ENCODE measurements at regions not wholly inside any gene's neighbourhood (a gene's known extent, or its start where the extent isn't known, plus 50 kb on each side); places are given as distances from the start of the nearest gene placed in this dataset.

- no peak overlapping the region for H3K4me3 ChIP-seq (ENCODE audit: low read depth, low read length)
- no peaks in the 10 kb centered on the region for H3K36me3 ChIP-seq (ENCODE audit: control insufficient read depth, insufficient read depth, low read length)
- ChIA-PET CTCF (no interaction called here), POLR2A (no interaction called here)
- no peak for DNase-seq (ENCODE audit: low read depth)
- peaks cover 2% of the 10 kb centered on the region; the same call in 1 of the 2 replicates for H3K27me3 ChIP-seq (ENCODE audit: control insufficient read depth, insufficient read depth, low read length)
- TF ChIP-seq, protein P1, sequence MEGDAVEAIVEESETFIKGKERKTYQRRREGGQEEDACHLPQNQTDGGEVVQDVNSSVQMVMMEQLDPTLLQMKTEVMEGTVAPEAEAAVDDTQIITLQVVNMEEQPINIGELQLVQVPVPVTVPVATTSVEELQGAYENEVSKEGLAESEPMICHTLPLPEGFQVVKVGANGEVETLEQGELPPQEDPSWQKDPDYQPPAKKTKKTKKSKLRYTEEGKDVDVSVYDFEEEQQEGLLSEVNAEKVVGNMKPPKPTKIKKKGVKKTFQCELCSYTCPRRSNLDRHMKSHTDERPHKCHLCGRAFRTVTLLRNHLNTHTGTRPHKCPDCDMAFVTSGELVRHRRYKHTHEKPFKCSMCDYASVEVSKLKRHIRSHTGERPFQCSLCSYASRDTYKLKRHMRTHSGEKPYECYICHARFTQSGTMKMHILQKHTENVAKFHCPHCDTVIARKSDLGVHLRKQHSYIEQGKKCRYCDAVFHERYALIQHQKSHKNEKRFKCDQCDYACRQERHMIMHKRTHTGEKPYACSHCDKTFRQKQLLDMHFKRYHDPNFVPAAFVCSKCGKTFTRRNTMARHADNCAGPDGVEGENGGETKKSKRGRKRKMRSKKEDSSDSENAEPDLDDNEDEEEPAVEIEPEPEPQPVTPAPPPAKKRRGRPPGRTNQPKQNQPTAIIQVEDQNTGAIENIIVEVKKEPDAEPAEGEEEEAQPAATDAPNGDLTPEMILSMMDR (IDR thresholded peaks at IDR 0.05; ENCODE audit: insufficient read depth, low read depth, low read length) = no peak
These were observed 236.0 kb downstream of the RBFOX3 start for GRCh38 chr17:79374807-79375206.

- Histone ChIP-seq H3K4me3 (ENCODE audit: low read depth, low read length) (no peak overlapping the region), H3K36me3 (ENCODE audit: control insufficient read depth, insufficient read depth, low read length) (no peaks in the 10 kb centered on the region), H3K27me3 (ENCODE audit: control insufficient read depth, insufficient read depth, low read length) (peaks cover 2% of the 10 kb centered on the region; the same call in 1 of the 2 replicates)
- no peak for DNase-seq (ENCODE audit: low read depth)
- TF ChIP-seq, protein P1 (IDR thresholded peaks at IDR 0.05; ENCODE audit: insufficient read depth, low read depth, low read length) = no peak
- POLR2A ChIA-PET = no interaction called here
- CTCF ChIA-PET = no interaction called here
These were observed 236.7 kb downstream of the RBFOX3 start for GRCh38 chr17:79374087-79374689.

DNA sequence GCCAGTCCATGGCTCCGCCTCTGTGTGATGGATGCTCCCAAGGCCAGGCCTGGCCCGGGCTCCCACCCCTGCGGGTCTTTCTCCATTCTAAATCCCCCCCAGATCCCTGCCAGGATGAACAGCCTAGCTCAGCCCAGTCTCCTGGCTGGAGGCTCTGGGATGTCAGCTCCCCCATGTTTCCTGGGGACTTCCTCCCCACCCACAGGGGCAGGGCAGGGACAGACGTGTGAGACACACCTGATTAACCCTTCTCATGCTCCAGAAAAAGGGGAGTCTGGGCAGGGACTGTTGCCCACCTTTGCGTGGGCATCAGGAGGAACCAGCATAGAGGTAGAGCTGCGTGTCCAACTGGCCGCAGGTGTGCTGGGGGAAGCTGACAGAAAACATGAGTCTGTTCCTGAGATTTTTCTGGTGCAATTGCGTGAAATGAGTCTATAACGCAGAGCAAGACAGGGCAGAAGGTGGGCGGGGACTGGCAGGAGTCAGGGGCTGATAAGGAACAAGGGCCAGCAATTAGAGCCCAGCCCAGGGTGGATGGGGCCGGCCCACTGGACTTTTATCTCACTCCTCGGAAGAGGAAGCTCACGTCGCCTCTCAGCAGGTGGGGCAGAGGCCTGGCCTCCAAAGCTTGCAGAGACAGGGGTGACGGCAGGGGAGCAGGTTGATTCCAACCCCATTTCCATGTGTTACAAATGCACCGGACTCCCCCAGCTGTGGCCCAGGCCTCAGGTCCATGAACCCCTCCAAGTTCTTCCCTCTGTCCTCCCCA, 238.2 kb downstream of the RBFOX3 start:
- DNase-seq (ENCODE audit: low read depth) = no peak
- Histone ChIP-seq H3K27me3 (ENCODE audit: control insufficient read depth, insufficient read depth, low read length) (peaks cover 2% of the 10 kb centered on the region; the same call in 1 of the 2 replicates), H3K4me3 (ENCODE audit: low read depth, low read length) (no peak overlapping the region), H3K36me3 (ENCODE audit: control insufficient read depth, insufficient read depth, low read length) (no peaks in the 10 kb centered on the region)
- CTCF ChIA-PET = interaction anchor here (1.7 kb wide), 1 partner anchor 21 kb away, joined by 8 read pairs; no protein-coding TSS in a partner anchor
- TF ChIP-seq, protein P1 (IDR thresholded peaks at IDR 0.05; ENCODE audit: insufficient read depth, low read depth, low read length) = no peak
- POLR2A ChIA-PET = no interaction called here

DNA sequence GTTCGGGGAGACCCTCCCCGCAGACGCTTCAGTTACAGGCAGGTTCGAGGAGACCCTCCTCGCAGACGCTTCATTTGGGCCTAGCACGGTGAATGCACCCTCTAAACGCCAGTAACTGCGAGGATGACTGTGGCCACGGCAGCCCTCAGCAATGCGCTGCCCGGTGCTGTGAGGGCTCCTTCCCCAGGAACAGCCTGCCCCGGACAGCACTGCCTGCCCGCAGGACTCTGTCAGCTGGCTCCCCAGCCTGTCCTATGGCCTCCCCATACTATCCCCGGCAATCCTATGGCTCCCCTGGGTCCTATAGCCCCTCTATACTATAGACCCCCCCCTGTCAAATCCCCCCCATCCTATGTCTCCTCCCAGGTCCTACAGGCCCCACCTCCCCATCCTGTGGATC, 238.9 kb downstream of the RBFOX3 start:
- no peak overlapping the region for H3K4me3 ChIP-seq (ENCODE audit: low read depth, low read length)
- ChIA-PET CTCF (interaction anchor here (1.7 kb wide), 1 partner anchor 21 kb away, joined by 8 read pairs; no protein-coding TSS in a partner anchor), POLR2A (no interaction called here)
- H3K36me3 ChIP-seq (ENCODE audit: control insufficient read depth, insufficient read depth, low read length) = no peaks in the 10 kb centered on the region
- TF ChIP-seq, protein P1 (IDR thresholded peaks at IDR 0.05; ENCODE audit: insufficient read depth, low read depth, low read length) = no peak
- peaks cover 2% of the 10 kb centered on the region; the same call in 1 of the 2 replicates for H3K27me3 ChIP-seq (ENCODE audit: control insufficient read depth, insufficient read depth, low read length)
- no peak for DNase-seq (ENCODE audit: low read depth)

- Histone ChIP-seq H3K36me3 (ENCODE audit: control insufficient read depth, insufficient read depth, low read length) (no peaks in the 10 kb centered on the region), H3K4me3 (ENCODE audit: low read depth, low read length) (no peak overlapping the region), H3K27me3 (ENCODE audit: control insufficient read depth, insufficient read depth, low read length) (peaks cover 6% of the 10 kb centered on the region)
- DNase-seq (ENCODE audit: low read depth) = no peak
- TF ChIP-seq, protein P1 (IDR thresholded peaks at IDR 0.05; ENCODE audit: insufficient read depth, low read depth, low read length) = no peak
- POLR2A ChIA-PET = no interaction called here
- CTCF ChIA-PET = interaction anchor here (0.9 kb wide), 1 partner anchor 282 kb away, joined by 4 read pairs; no protein-coding TSS in a partner anchor
These were observed 240.3 kb downstream of the RBFOX3 start for GRCh38 chr17:79370594-79370993.

Measured in BJ (cell line).